ENCODE measurements at regions not wholly inside any gene's neighbourhood (a gene's known extent, or its start where the extent isn't known, plus 50 kb on each side); places are given as distances from the start of the nearest gene placed in this dataset.
"Not testable (repeated sequence)": the region's sequence is repeated elsewhere in the genome, so short reads cannot be mapped to it uniquely, and the experiment has no call there.

- TF ChIP-seq POLR2A (IDR thresholded peaks at IDR 0.05) (no peak), CTCF (IDR thresholded peaks at IDR 0.05) (no peak)
- intact Hi-C loops (cut with DNase I): no loop called here
- no peak overlapping the region for H3K27ac ChIP-seq
Measured at GRCh38 chr9:74071502-74071901, 425.6 kb upstream of the RORB start.

GRCh38 chr9:74073897-74074296 lies 423.2 kb upstream of the RORB start:
- H3K36me3 ChIP-seq: no peaks in the 10 kb centered on the region
- H3K4me3 ChIP-seq: no peak overlapping the region
- H3K27me3 ChIP-seq: no peaks in the 10 kb centered on the region
- 79% methylated on average over 3 of the region's 7 CpGs for WGBS (ENCODE audit: insufficient coverage, low coverage, low lambda C conversion rate, missing lambda C conversion rate)
- DNase-seq: no peak
- no peak for ATAC-seq
- intact Hi-C loops (cut with DNase I): no loop called here
- H3K9me3 ChIP-seq: no peaks in the 10 kb centered on the region
- TF ChIP-seq CTCF (IDR thresholded peaks at IDR 0.05): no peak
- TF ChIP-seq POLR2A (IDR thresholded peaks at IDR 0.05): no peak
- H3K4me1 ChIP-seq: no peaks in the 10 kb centered on the region
- H3K27ac ChIP-seq: no peak overlapping the region

More at GRCh38 chr9:74071502-74071901, 425.6 kb upstream of the RORB start:
- no peak overlapping the region for H3K4me3 ChIP-seq
- DNase-seq: no peak
- no peak for ATAC-seq
- H3K27me3 ChIP-seq: no peaks in the 10 kb centered on the region
- H3K36me3 ChIP-seq: no peaks in the 10 kb centered on the region
- H3K4me1 ChIP-seq: no peaks in the 10 kb centered on the region
- no peaks in the 10 kb centered on the region for H3K9me3 ChIP-seq

GRCh38 chr9:74078647-74079046 lies 418.5 kb upstream of the RORB start:
- H3K9me3 ChIP-seq: no peaks in the 10 kb centered on the region
- intact Hi-C loops (cut with DNase I): no loop called here
- TF ChIP-seq CTCF (IDR thresholded peaks at IDR 0.05) (no peak), POLR2A (IDR thresholded peaks at IDR 0.05) (no peak)
- no peaks in the 10 kb centered on the region for H3K36me3 ChIP-seq
- no peak overlapping the region for H3K4me3 ChIP-seq
- no peak overlapping the region for H3K27ac ChIP-seq
- H3K4me1 ChIP-seq: no peaks in the 10 kb centered on the region
- H3K27me3 ChIP-seq: no peaks in the 10 kb centered on the region
- ATAC-seq (no peak), DNase-seq (no peak)

- DNase-seq; H3K9me3 ChIP-seq; H3K27me3 ChIP-seq; ATAC-seq; H3K36me3 ChIP-seq; H3K27ac ChIP-seq; intact Hi-C loops (cut with DNase I); H3K4me1 ChIP-seq; H3K4me3 ChIP-seq: not testable (repeated sequence)
- WGBS (ENCODE audit: insufficient coverage, low coverage, low lambda C conversion rate, missing lambda C conversion rate): 93% methylated on average over 2 of the region's 4 CpGs
Measured at GRCh38 chr9:74080652-74081051, 416.5 kb upstream of the RORB start.

- TF ChIP-seq CTCF (IDR thresholded peaks at IDR 0.05): no peak
- no peak for TF ChIP-seq POLR2A (IDR thresholded peaks at IDR 0.05)
- no peak for ATAC-seq
- Histone ChIP-seq H3K36me3 (no peaks in the 10 kb centered on the region), H3K27me3 (no peaks in the 10 kb centered on the region), H3K4me1 (no peaks in the 10 kb centered on the region), H3K4me3 (no peak overlapping the region), H3K9me3 (no peaks in the 10 kb centered on the region), H3K27ac (no peak overlapping the region)
- intact Hi-C loops (cut with DNase I): no loop called here
- WGBS (ENCODE audit: insufficient coverage, low coverage, low lambda C conversion rate, missing lambda C conversion rate): 56% methylated on average over 2 of the region's 2 CpGs
- no peak for DNase-seq
Measured at GRCh38 chr9:74083681-74084433, 413.3 kb upstream of the RORB start.

GRCh38 chr9:74085384-74086037 lies 411.6 kb upstream of the RORB start:
- H3K36me3 ChIP-seq; H3K4me3 ChIP-seq; H3K27ac ChIP-seq; H3K27me3 ChIP-seq; intact Hi-C loops (cut with DNase I); DNase-seq; H3K4me1 ChIP-seq; ATAC-seq; H3K9me3 ChIP-seq: not testable (repeated sequence)
- 78% methylated on average over 4 of the region's 8 CpGs for WGBS (ENCODE audit: insufficient coverage, low coverage, low lambda C conversion rate, missing lambda C conversion rate)

GRCh38 chr9:74090921-74091320 lies 406.2 kb upstream of the RORB start:
- WGBS (ENCODE audit: insufficient coverage, low coverage, low lambda C conversion rate, missing lambda C conversion rate): 62% methylated on average over 2 of the region's 3 CpGs
- intact Hi-C loops (cut with DNase I): not testable (repeated sequence)

More at GRCh38 chr9:74090921-74091320, 406.2 kb upstream of the RORB start:
- H3K4me3 ChIP-seq, H3K4me1 ChIP-seq, H3K27ac ChIP-seq, DNase-seq, H3K9me3 ChIP-seq, ATAC-seq, H3K27me3 ChIP-seq, H3K36me3 ChIP-seq: not testable (repeated sequence)
